HEK293 (cell line): ENCODE measurements at regions not wholly inside any gene's neighbourhood (a gene's known extent, or its start where the extent isn't known, plus 50 kb on each side); places are given as distances from the start of the nearest gene placed in this dataset.

ENCODE experiments used
- HIC1 ChIP-seq: fragments of 450-650 bp; formaldehyde crosslinking; IDR thresholded peaks from 2 replicates; pipeline ENCODE4 v1.5.1; 2016; ENCODE audit warnings: missing biosample characterization, missing genetic modification characterization
- KLF7 ChIP-seq: fragments of 450-650 bp; formaldehyde crosslinking; IDR thresholded peaks from 2 replicates; pipeline ENCODE4 v1.5.1; 2016; ENCODE audit warnings: missing biosample characterization, missing genetic modification characterization, borderline replicate concordance
- MZF1 ChIP-seq: fragments of 450-650 bp; formaldehyde crosslinking; IDR thresholded peaks from 2 replicates; pipeline ENCODE4 v1.5.1; 2017; ENCODE audit warnings: missing biosample characterization, missing genetic modification characterization, borderline replicate concordance
- PATZ1 ChIP-seq: fragments of 450-650 bp; formaldehyde crosslinking; IDR thresholded peaks from 2 replicates; pipeline ENCODE4 v1.5.1; 2016; ENCODE audit warnings: missing biosample characterization, missing genetic modification characterization
- PRDM4 ChIP-seq: fragments of 450-650 bp; formaldehyde crosslinking; IDR thresholded peaks from 2 replicates; pipeline ENCODE4 v1.5.1; 2017; ENCODE audit warnings: missing biosample characterization, missing genetic modification characterization
- SP7 ChIP-seq: fragments of 450-650 bp; formaldehyde crosslinking; IDR thresholded peaks from 2 replicates; pipeline ENCODE4 v1.5.1; 2016; ENCODE audit warnings: missing biosample characterization, missing genetic modification characterization
- ZBTB48 ChIP-seq: fragments of 450-650 bp; formaldehyde crosslinking; IDR thresholded peaks from 2 replicates; pipeline ENCODE4 v1.5.1; 2016; ENCODE audit warnings: missing biosample characterization, missing genetic modification characterization
- ZNF112 ChIP-seq: fragments of 450-650 bp; formaldehyde crosslinking; IDR thresholded peaks from 2 replicates; pipeline ENCODE4 v1.5.0; 2017; ENCODE audit warnings: missing biosample characterization, missing genetic modification characterization
- ZNF148 ChIP-seq: fragments of 450-650 bp; formaldehyde crosslinking; IDR thresholded peaks from 2 replicates; pipeline ENCODE4 v1.5.0; 2017; ENCODE audit warnings: missing biosample characterization, missing genetic modification characterization, borderline replicate concordance
- ZNF214 ChIP-seq: fragments of 450-650 bp; formaldehyde crosslinking; IDR thresholded peaks from 2 replicates; pipeline ENCODE4 v1.5.1; 2017; ENCODE audit warnings: missing biosample characterization, mild to moderate bottlenecking, missing genetic modification characterization, borderline replicate concordance
- ZNF239 ChIP-seq: fragments of 450-650 bp; formaldehyde crosslinking; IDR thresholded peaks from 2 replicates; pipeline ENCODE4 v1.5.1; 2016; ENCODE audit warnings: missing biosample characterization, missing genetic modification characterization
- ZNF280C ChIP-seq: fragments of 450-650 bp; formaldehyde crosslinking; IDR thresholded peaks from 2 replicates; pipeline ENCODE4 v1.5.1; 2016; ENCODE audit warnings: missing biosample characterization, missing genetic modification characterization
- ZNF311 ChIP-seq: fragments of 450-650 bp; formaldehyde crosslinking; IDR thresholded peaks from 2 replicates; pipeline ENCODE4 v1.5.1; 2017; ENCODE audit warnings: missing biosample characterization, missing genetic modification characterization, borderline replicate concordance
- ZNF37A ChIP-seq: fragments of 450-650 bp; IDR thresholded peaks from 2 replicates; pipeline ENCODE4 v1.5.1; 2018; ENCODE audit warnings: missing biosample characterization, missing genetic modification characterization
- ZNF391 ChIP-seq: fragments of 450-650 bp; formaldehyde crosslinking; IDR thresholded peaks from 2 replicates; pipeline ENCODE4 v1.5.1; 2016; ENCODE audit warnings: low read depth, missing biosample characterization, missing genetic modification characterization, borderline replicate concordance
- ZNF48 ChIP-seq: fragments of 450-650 bp; formaldehyde crosslinking; IDR thresholded peaks from 2 replicates; pipeline ENCODE4 v1.5.1; 2016; ENCODE audit warnings: missing biosample characterization, missing genetic modification characterization
- ZNF488 ChIP-seq: fragments of 450-650 bp; formaldehyde crosslinking; IDR thresholded peaks from 2 replicates; pipeline ENCODE4 v1.5.1; 2016; ENCODE audit warnings: missing biosample characterization, missing genetic modification characterization
- ZNF548 ChIP-seq: fragments of 450-650 bp; formaldehyde crosslinking; IDR thresholded peaks from 2 replicates; pipeline ENCODE4 v1.5.1; 2016; ENCODE audit warnings: missing biosample characterization, missing genetic modification characterization
- ZNF555 ChIP-seq: fragments of 450-650 bp; formaldehyde crosslinking; conservative IDR thresholded peaks from 2 replicates; pipeline ENCODE4 v1.5.1; 2017; ENCODE audit warnings: missing biosample characterization, mild to moderate bottlenecking, missing genetic modification characterization, inconsistent platforms
- ZNF623 ChIP-seq: fragments of 450-650 bp; formaldehyde crosslinking; IDR thresholded peaks from 2 replicates; pipeline ENCODE4 v1.5.1; 2016; ENCODE audit warnings: missing biosample characterization, missing genetic modification characterization
- ZNF645 ChIP-seq: fragments of 450-650 bp; formaldehyde crosslinking; IDR thresholded peaks from 2 replicates; pipeline ENCODE4; 2016; ENCODE audit warnings: missing biosample characterization, missing genetic modification characterization
- ZNF660 ChIP-seq: fragments of 450-650 bp; IDR thresholded peaks from 2 replicates; pipeline ENCODE4 v1.5.1; 2018; ENCODE audit warnings: missing biosample characterization, mild to moderate bottlenecking, missing genetic modification characterization
- ZNF701 ChIP-seq: fragments of 450-650 bp; formaldehyde crosslinking; IDR thresholded peaks from 2 replicates; pipeline ENCODE4 v1.5.1; 2016; ENCODE audit warnings: missing biosample characterization, missing genetic modification characterization
- ZNF768 ChIP-seq: fragments of 450-650 bp; formaldehyde crosslinking; IDR thresholded peaks from 2 replicates; pipeline ENCODE4 v1.5.1; 2018; ENCODE audit warnings: missing biosample characterization, mild to moderate bottlenecking, missing genetic modification characterization
- ZNF837 ChIP-seq: fragments of 450-650 bp; formaldehyde crosslinking; IDR thresholded peaks from 2 replicates; pipeline ENCODE4 v1.5.1; 2016; ENCODE audit warnings: missing biosample characterization, missing genetic modification characterization

- TF ChIP-seq KLF7 (tag by site-specific recombination) (no peak), ZNF280C (no peak), ZNF623 (tag by site-specific recombination) (no peak), ZBTB48 (peak; percentile 77), HIC1 (no peak), ZNF48 (tag by site-specific recombination) (no peak), ZNF311 (tag by site-specific recombination) (no peak), SP7 (tag by site-specific recombination) (peak; percentile 37; the same call in 1 of the 2 replicates), ZNF239 (tag by site-specific recombination) (no peak), ZNF548 (tag by site-specific recombination) (no peak), MZF1 (tag by site-specific recombination) (0 out of 2 replicates have a peak, but pooled peaks have one; percentile 57), ZNF645 (tag by site-specific recombination) (no peak), ZNF391 (tag by site-specific recombination) (no peak; the same call in 1 of the 2 replicates), ZNF37A (no peak), ZNF555 (tag by site-specific recombination) (no peak), ZNF214 (tag by site-specific recombination) (no peak), ZNF488 (tag by site-specific recombination) (no peak), ZNF148 (no peak), ZNF701 (tag by site-specific recombination) (no peak), PRDM4 (tag by site-specific recombination) (0 out of 2 replicates have a peak, but pooled peaks have one; percentile 40), ZNF112 (no peak), PATZ1 (tag by site-specific recombination) (peak; percentile 87), ZNF768 (tag by site-specific recombination) (no peak; the same call in 1 of the 2 replicates), ZNF837 (tag by site-specific recombination) (no peak), ZNF660 (tag by site-specific recombination) (peak; percentile 61; the same call in 1 of the 2 replicates)
These were observed 134.0 kb upstream of the BARHL2 start (continued) for GRCh38 chr1:90850898-90851710.
